ENCODE measurements at regions not wholly inside any gene's neighbourhood (a gene's known extent, or its start where the extent isn't known, plus 50 kb on each side); places are given as distances from the start of the nearest gene placed in this dataset.

DNA sequence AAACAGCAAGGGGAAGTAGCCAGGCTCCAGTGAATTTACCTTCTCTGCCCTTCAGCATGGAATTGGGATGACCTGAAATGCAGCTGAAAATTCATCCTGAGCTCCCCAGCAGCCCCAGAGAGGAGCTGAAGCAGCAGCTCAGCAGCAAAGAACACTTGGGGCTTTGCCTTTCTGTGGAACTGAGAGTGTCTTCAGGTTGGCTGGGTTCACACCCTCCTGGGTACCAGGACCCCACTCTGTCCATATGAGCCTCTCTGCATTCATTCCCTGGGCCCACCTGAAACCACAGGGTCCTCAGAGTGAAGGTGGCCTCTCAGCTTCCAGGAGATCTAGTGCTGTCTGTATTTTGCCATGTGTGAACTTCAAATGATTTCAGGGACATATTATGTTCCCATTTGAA lies 429.2 kb downstream of the MN1 start:
- TF ChIP-seq EZH2 (optimal IDR thresholded peaks at IDR 0.05; ENCODE audit: low read depth, low read length) = no peak
- TF ChIP-seq CTCF (IDR thresholded peaks at IDR 0.05; ENCODE audit: low read length) = no peak
- TF ChIP-seq EZH2phosphoT487 (IDR thresholded peaks at IDR 0.05; ENCODE audit: low read length) = no peak

All from MM.1S (cell line).